GM19324 (cell line): ENCODE measurements at regions not wholly inside any gene's neighbourhood (a gene's known extent, or its start where the extent isn't known, plus 50 kb on each side); places are given as distances from the start of the nearest gene placed in this dataset.
"Not testable (repeated sequence)": the region's sequence is repeated elsewhere in the genome, so short reads cannot be mapped to it uniquely, and the experiment has no call there.

Experiments
- ATAC-seq: cut with Tn5 transposase; IDR thresholded peaks from one replicate; pipeline ENCODE4 v1.9.1; 2021; ENCODE audit warnings: mild to moderate bottlenecking, moderate library complexity; ENCODE audit not compliant: unreplicated experiment, low FRiP score

- no peak for ATAC-seq
Measured at GRCh38 chr2:160784034-160784433, 290.4 kb upstream of the RBMS1 start.

GRCh38 chr2:160790738-160791137 lies 297.1 kb upstream of the RBMS1 start:
- no peak for ATAC-seq

- ATAC-seq, result no peak
Measured at GRCh38 chr2:160791884-160792283, 298.3 kb upstream of the RBMS1 start.

- no peak for ATAC-seq
Measured at GRCh38 chr2:160792837-160793236, 299.2 kb upstream of the RBMS1 start.

GRCh38 chr2:160794926-160795325 lies 301.3 kb upstream of the RBMS1 start:
- ATAC-seq, result no peak

- ATAC-seq, result no peak
Measured at GRCh38 chr2:160803881-160804280, 310.3 kb upstream of the RBMS1 start.

- no peak for ATAC-seq
Measured at GRCh38 chr2:160810406-160810805, 316.8 kb upstream of the RBMS1 start.

GRCh38 chr2:160812830-160813505 lies 319.4 kb upstream of the RBMS1 start:
- ATAC-seq, result no peak

GRCh38 chr2:160813506-160813858 lies 319.9 kb upstream of the RBMS1 start:
- ATAC-seq, result no peak

GRCh38 chr2:160816916-160817499 lies 323.4 kb upstream of the RBMS1 start:
- ATAC-seq, result no peak

- ATAC-seq, result no peak
Measured at GRCh38 chr2:160820691-160821090, 327.1 kb upstream of the RBMS1 start.

GRCh38 chr2:160822006-160822405 lies 328.4 kb upstream of the RBMS1 start:
- ATAC-seq, result no peak

- ATAC-seq, result no peak
Measured at GRCh38 chr2:160825433-160825832, 331.8 kb upstream of the RBMS1 start.

GRCh38 chr2:160826496-160826895 lies 332.9 kb upstream of the RBMS1 start:
- ATAC-seq, result no peak

- ATAC-seq, result no peak
Measured at GRCh38 chr2:160828076-160828475, 332.2 kb upstream of the TANK start.

GRCh38 chr2:160832381-160832780 lies 327.8 kb upstream of the TANK start:
- not testable (repeated sequence) for ATAC-seq

GRCh38 chr2:160835166-160835565 lies 325.1 kb upstream of the TANK start:
- no peak for ATAC-seq

- no peak for ATAC-seq
Measured at GRCh38 chr2:160836755-160837154, 323.5 kb upstream of the TANK start.

GRCh38 chr2:160837416-160837815 lies 322.8 kb upstream of the TANK start:
- ATAC-seq, result no peak

- ATAC-seq, result no peak
Measured at GRCh38 chr2:160838147-160838546, 322.1 kb upstream of the TANK start.

- ATAC-seq, result no peak
Measured at GRCh38 chr2:160838691-160839090, 321.5 kb upstream of the TANK start.

GRCh38 chr2:160842286-160842685 lies 317.9 kb upstream of the TANK start:
- ATAC-seq, result no peak

GRCh38 chr2:160859096-160859495 lies 301.1 kb upstream of the TANK start:
- ATAC-seq, result no peak
